ENCODE measurements at regions not wholly inside any gene's neighbourhood (a gene's known extent, or its start where the extent isn't known, plus 50 kb on each side); places are given as distances from the start of the nearest gene placed in this dataset.

DNA sequence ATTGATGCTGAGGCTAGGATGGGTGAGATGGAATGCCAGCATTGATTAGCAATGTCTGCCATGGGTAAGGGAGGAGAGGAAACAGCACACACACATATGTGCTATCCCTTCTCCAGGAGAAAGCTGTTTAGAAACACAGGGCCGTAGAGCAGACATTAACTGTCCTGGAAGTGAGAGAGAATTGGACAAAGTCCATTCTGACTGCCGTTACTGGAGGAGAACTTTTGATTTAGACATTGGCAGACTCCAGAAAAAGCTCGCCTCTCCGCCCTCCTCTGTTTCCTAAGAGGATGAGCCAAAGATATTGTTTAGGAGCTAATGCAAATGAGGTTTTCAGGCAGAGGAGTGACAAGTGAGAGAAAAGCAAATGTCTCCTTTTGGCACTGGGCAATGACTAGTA is 237.0 kb downstream of the HAPSTR1 start:
- no peak overlapping the region for H3K27ac ChIP-seq (ENCODE audit: low read length)

DNA sequence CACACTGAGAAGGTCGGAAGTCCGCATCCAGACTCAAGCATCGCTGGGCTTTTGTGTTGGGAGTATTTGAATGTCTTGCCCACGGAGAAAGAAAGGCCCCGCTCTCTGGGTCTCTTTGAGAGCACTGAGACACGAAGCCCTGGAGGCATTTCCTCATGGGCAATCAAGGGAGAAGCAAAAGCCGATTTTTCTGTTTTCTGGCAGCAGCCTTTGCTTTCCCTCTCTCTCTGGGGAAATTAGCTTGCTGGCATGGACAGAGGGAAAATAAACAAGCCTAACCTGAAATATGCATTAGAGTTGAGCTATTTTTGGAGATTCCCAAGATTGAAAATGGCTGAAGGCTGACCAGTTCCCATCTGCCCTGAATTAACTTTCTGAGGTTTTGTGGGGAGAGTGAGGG is 238.7 kb downstream of the HAPSTR1 start:
- Histone ChIP-seq H3K4me1 (ENCODE audit: control insufficient read depth, insufficient read depth, low read length) (no peaks in the 10 kb centered on the region), H3K27ac (ENCODE audit: low read length) (no peak overlapping the region), H3K27me3 (ENCODE audit: control insufficient read depth, insufficient read depth) (no peaks in the 10 kb centered on the region), H3K9me3 (ENCODE audit: control insufficient read depth, low read length) (no peaks in the 10 kb centered on the region), H3K4me3 (ENCODE audit: low read length) (no peak overlapping the region)
- 63% methylated on average over 7 of the region's 7 CpGs for WGBS
- DNase-seq, result no peak
- intact Hi-C loops (cut with DNase I), result no loop called here
- ATAC-seq, result no peak

More for the DNA sequence above, 237.0 kb downstream of the HAPSTR1 start:
- ATAC-seq (no peak), DNase-seq (no peak)
- intact Hi-C loops (cut with DNase I), result no loop called here
- no peaks in the 10 kb centered on the region for H3K9me3 ChIP-seq (ENCODE audit: control insufficient read depth, low read length)
- WGBS, result 49% methylated on average over 4 of the region's 4 CpGs
- no peaks in the 10 kb centered on the region for H3K4me1 ChIP-seq (ENCODE audit: control insufficient read depth, insufficient read depth, low read length)
- no peak overlapping the region for H3K4me3 ChIP-seq (ENCODE audit: low read length)
- no peaks in the 10 kb centered on the region for H3K27me3 ChIP-seq (ENCODE audit: control insufficient read depth, insufficient read depth)

DNA sequence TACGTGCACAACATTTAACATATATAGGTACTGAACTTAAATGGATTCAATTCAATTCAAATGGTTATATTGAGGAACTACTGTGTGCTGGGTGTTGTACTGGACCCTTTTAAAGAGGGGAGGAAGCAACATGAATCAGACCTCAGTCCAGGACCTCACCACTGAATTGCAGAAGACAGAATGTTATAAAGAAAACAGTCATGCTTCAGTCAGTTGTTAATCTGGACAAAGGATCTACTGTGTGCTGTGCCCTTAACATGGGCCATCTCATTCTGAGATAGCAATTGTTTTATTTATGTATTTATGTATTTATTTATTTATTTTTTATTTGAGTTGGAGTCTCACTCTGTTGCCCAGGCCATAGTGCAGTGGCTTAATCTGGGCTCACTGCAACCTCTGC is 240.1 kb downstream of the HAPSTR1 start:
- ATAC-seq, result no peak
- H3K4me3 ChIP-seq (ENCODE audit: low read length), result no peak overlapping the region
- H3K4me1 ChIP-seq (ENCODE audit: control insufficient read depth, insufficient read depth, low read length), result no peaks in the 10 kb centered on the region
- no peak overlapping the region for H3K27ac ChIP-seq (ENCODE audit: low read length)
- 80% methylated on average over 1 of the region's 1 CpG for WGBS
- intact Hi-C loops (cut with DNase I), result no loop called here
- no peaks in the 10 kb centered on the region for H3K27me3 ChIP-seq (ENCODE audit: control insufficient read depth, insufficient read depth)
- no peaks in the 10 kb centered on the region for H3K9me3 ChIP-seq (ENCODE audit: control insufficient read depth, low read length)
- no peak for DNase-seq

DNA sequence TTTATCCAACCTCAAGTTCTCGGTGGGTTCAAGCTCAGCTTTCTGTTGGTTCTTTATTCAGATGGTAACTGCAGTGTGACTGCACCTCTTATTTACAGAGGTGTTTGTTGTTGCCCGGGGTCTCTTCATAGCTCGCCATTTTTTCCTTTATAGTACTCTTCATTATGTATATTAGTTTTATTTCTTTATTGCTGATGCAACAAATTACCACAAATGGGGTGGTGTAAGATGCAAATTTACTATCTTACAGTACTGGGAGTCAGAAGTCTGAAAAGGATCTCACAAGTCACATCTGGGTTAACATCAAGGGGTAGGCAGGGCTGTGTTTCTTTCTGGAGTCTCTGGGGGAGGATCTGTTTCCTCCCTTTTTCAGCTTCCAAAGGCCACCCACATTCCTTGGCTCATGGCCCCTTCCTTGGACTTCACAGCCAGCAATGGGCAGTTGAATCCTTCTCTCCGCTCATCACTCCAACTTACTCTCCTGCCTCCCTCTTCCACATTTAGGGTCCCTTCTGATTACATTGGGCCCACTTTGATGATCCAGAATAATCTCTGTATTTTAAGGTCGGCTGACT is 241.2 kb downstream of the HAPSTR1 start:
- intact Hi-C loops (cut with DNase I), result no loop called here
- no peak overlapping the region for H3K4me3 ChIP-seq (ENCODE audit: low read length)
- H3K9me3 ChIP-seq (ENCODE audit: control insufficient read depth, low read length), result no peaks in the 10 kb centered on the region
- ATAC-seq (no peak), DNase-seq (no peak)
- 92% methylated on average over 5 of the region's 5 CpGs for WGBS
- H3K27me3 ChIP-seq (ENCODE audit: control insufficient read depth, insufficient read depth), result no peaks in the 10 kb centered on the region
- no peak overlapping the region for H3K27ac ChIP-seq (ENCODE audit: low read length)
- H3K4me1 ChIP-seq (ENCODE audit: control insufficient read depth, insufficient read depth, low read length), result no peaks in the 10 kb centered on the region

DNA sequence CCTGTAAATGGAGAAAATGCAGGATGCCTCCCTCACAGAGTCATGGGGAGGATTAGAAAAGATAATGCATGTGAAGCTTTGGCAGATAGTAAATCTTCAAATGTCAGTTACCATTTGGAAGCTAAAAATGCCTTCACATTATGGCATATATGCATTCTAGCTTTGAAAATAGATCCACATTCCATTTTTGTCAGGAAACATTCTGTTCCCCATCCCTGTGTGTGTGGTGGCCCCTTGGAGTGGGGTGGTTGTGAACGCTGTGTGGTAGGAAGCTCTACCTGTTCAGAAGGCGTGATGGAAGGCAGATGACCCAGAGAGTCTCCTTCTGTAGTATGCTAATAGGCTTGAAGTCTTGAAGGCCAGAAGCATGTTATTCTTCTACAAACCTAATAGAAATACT is 242.0 kb downstream of the HAPSTR1 start:
- Histone ChIP-seq H3K9me3 (ENCODE audit: control insufficient read depth, low read length) (no peaks in the 10 kb centered on the region), H3K4me3 (ENCODE audit: low read length) (no peak overlapping the region), H3K4me1 (ENCODE audit: control insufficient read depth, insufficient read depth, low read length) (no peaks in the 10 kb centered on the region), H3K27me3 (ENCODE audit: control insufficient read depth, insufficient read depth) (no peaks in the 10 kb centered on the region), H3K27ac (ENCODE audit: low read length) (no peak overlapping the region)
- WGBS, result 83% methylated on average over 2 of the region's 2 CpGs
- no peak for ATAC-seq
- intact Hi-C loops (cut with DNase I), result no loop called here
- DNase-seq, result no peak

DNA sequence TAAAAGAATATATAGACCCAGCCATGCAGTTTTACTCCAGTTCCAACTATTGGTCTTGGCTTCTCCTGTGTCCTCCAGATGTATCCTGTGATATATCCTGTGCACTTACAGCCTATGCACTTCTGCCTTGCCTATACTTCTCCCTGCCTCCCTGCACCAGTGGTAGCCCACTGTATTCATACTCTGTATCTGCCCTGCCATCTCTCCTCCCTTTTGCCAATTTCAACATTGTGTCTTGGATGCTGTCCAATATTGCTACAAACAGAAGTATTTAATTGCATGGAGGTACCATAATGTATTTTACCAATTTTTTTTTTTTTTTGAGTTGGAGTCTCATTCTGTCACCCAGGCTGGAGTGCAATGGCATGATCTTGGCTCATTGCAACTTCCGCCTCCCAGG is 242.7 kb downstream of the HAPSTR1 start:
- Histone ChIP-seq H3K4me1 (ENCODE audit: control insufficient read depth, insufficient read depth, low read length) (no peaks in the 10 kb centered on the region), H3K4me3 (ENCODE audit: low read length) (no peak overlapping the region), H3K9me3 (ENCODE audit: control insufficient read depth, low read length) (no peaks in the 10 kb centered on the region), H3K27ac (ENCODE audit: low read length) (no peak overlapping the region), H3K27me3 (ENCODE audit: control insufficient read depth, insufficient read depth) (no peaks in the 10 kb centered on the region)
- intact Hi-C loops (cut with DNase I), result no loop called here
- ATAC-seq (no peak), DNase-seq (no peak)
- WGBS, result 95% methylated on average over 1 of the region's 1 CpG

DNA sequence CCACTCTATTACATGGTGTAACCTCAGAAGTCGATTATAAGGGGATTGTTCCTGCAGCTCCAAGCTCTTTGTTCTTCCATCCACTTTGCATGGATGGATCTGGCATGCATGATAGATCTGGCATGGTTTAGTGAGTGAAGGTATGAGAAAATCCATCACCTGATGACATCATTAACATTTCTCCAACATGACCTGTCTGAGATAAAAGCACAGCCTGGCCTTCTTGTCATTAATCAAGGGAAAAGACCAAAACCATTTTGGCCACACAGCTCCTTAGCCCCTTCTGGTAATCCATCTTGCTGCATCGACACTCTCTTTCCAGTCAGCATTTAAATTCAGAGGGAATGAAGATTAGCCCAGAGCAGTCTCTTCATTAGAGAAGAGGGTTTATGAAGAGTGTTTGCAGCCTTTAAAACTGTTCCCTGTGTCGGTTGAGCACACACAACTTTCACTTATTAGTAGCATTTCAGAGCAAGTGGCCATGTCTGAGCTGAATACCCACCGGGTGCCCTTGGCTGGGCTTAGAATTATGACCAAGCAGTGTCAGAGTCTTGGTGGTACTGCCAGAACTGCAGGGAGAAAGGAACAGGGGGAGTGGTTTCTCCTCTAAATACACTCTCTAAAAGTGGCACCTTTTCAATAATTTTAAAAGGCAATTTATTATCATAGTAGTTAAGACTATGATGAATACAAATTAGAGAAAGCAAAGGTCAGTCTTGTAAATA is 246.0 kb downstream of the HAPSTR1 start:
- Histone ChIP-seq H3K4me3 (ENCODE audit: low read length) (no peak overlapping the region), H3K27ac (ENCODE audit: low read length) (no peak overlapping the region), H3K4me1 (ENCODE audit: control insufficient read depth, insufficient read depth, low read length) (no peaks in the 10 kb centered on the region), H3K27me3 (ENCODE audit: control insufficient read depth, insufficient read depth) (no peaks in the 10 kb centered on the region), H3K9me3 (ENCODE audit: control insufficient read depth, low read length) (no peaks in the 10 kb centered on the region)
- intact Hi-C loops (cut with DNase I), result no loop called here
- ATAC-seq, result no peak
- 49% methylated on average over 4 of the region's 4 CpGs for WGBS
- no peak for DNase-seq

DNA sequence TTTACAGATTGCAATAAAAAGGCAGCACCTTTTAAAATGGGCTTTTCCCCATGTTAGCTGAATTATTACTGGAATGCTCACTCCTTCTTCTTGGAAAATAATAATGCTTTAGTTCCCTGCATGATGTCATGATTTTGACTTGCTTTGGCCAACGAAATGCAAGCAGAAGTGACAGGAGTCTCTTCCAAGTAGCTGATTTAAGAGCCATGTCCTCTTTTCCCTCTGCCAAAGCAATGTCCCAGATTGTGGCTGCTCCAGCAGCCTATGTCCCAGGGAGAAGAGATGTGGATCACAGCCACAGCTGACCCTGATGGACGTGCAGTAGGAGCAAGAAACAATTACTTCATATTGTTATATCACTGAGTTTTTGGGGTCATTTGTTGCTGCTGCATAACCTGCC is 246.6 kb downstream of the HAPSTR1 start:
- no peaks in the 10 kb centered on the region for H3K4me1 ChIP-seq (ENCODE audit: control insufficient read depth, insufficient read depth, low read length)
- no peak overlapping the region for H3K4me3 ChIP-seq (ENCODE audit: low read length)
- intact Hi-C loops (cut with DNase I), result no loop called here
- WGBS, result 24% methylated on average over 2 of the region's 2 CpGs
- H3K9me3 ChIP-seq (ENCODE audit: control insufficient read depth, low read length), result no peaks in the 10 kb centered on the region
- DNase-seq (no peak), ATAC-seq (peak in 1 of 2 donors; percentile 63)
- no peaks in the 10 kb centered on the region for H3K27me3 ChIP-seq (ENCODE audit: control insufficient read depth, insufficient read depth)
- no peak overlapping the region for H3K27ac ChIP-seq (ENCODE audit: low read length)

- no peak overlapping the region for H3K4me3 ChIP-seq (ENCODE audit: low read length)
- H3K27me3 ChIP-seq (ENCODE audit: control insufficient read depth, insufficient read depth), result no peaks in the 10 kb centered on the region
- ATAC-seq, result no peak
- H3K27ac ChIP-seq (ENCODE audit: low read length), result no peak overlapping the region
- intact Hi-C loops (cut with DNase I), result no loop called here
- H3K4me1 ChIP-seq (ENCODE audit: control insufficient read depth, insufficient read depth, low read length), result no peaks in the 10 kb centered on the region
- no peaks in the 10 kb centered on the region for H3K9me3 ChIP-seq (ENCODE audit: control insufficient read depth, low read length)
- no peak for DNase-seq
- 83% methylated on average over 4 of the region's 4 CpGs for WGBS
Observed at GRCh38 chr16:9338510-9338909, 247.1 kb downstream of the HAPSTR1 start.

GRCh38 chr16:9340526-9341256 is 249.2 kb downstream of the HAPSTR1 start:
- DNase-seq, result no peak
- 68% methylated on average over 15 of the region's 15 CpGs for WGBS

GRCh38 chr16:9343276-9343675 is 251.8 kb downstream of the HAPSTR1 start:
- H3K9me3 ChIP-seq (ENCODE audit: control insufficient read depth, low read length), result no peaks in the 10 kb centered on the region
- DNase-seq, result no peak
- H3K4me3 ChIP-seq (ENCODE audit: low read length), result no peak overlapping the region
- H3K27me3 ChIP-seq (ENCODE audit: control insufficient read depth, insufficient read depth), result no peaks in the 10 kb centered on the region
- no peak overlapping the region for H3K27ac ChIP-seq (ENCODE audit: low read length)
- H3K4me1 ChIP-seq (ENCODE audit: control insufficient read depth, insufficient read depth, low read length), result no peaks in the 10 kb centered on the region
- ATAC-seq, result no peak
- WGBS, result 30% methylated on average over 6 of the region's 6 CpGs
- intact Hi-C loops (cut with DNase I), result no loop called here

More at GRCh38 chr16:9340526-9341256, 249.2 kb downstream of the HAPSTR1 start:
- no peak overlapping the region for H3K4me3 ChIP-seq (ENCODE audit: low read length)
- intact Hi-C loops (cut with DNase I), result no loop called here
- ATAC-seq, result no peak
- no peaks in the 10 kb centered on the region for H3K27me3 ChIP-seq (ENCODE audit: control insufficient read depth, insufficient read depth)
- H3K27ac ChIP-seq (ENCODE audit: low read length), result no peak overlapping the region
- H3K9me3 ChIP-seq (ENCODE audit: control insufficient read depth, low read length), result no peaks in the 10 kb centered on the region
- H3K4me1 ChIP-seq (ENCODE audit: control insufficient read depth, insufficient read depth, low read length), result no peaks in the 10 kb centered on the region
